Keratinocyte (primary cell): ENCODE measurements at regions not wholly inside any gene's neighbourhood (a gene's known extent, or its start where the extent isn't known, plus 50 kb on each side); places are given as distances from the start of the nearest gene placed in this dataset.

ENCODE experiments used
- EZH2 ChIP-seq: IDR thresholded peaks from one replicate; pipeline ENCODE4 v1.6.1; 2012; ENCODE audit warnings: inconsistent platforms, mild to moderate bottlenecking, low read length, moderate library complexity
- TF ChIP-seq, protein P1 (sequence below), 3 experiments: IDR thresholded peaks in 1 of 3; conservative IDR thresholded peaks in 1 of 3; optimal IDR thresholded peaks in 1 of 3; 2 replicates in 2 of 3; 3 replicates in 1 of 3; pipeline versions ENCODE3 to v1.5.1; 2011; ENCODE audit warnings: low read length in 3 of 3, mild to moderate bottlenecking in 3 of 3, moderate library complexity in 2 of 3, control low read depth in 1 of 3, inconsistent platforms in 1 of 3; ENCODE audit not compliant: insufficient read depth in 2 of 3; ENCODE audit errors: extremely low read depth in 1 of 3

DNA sequence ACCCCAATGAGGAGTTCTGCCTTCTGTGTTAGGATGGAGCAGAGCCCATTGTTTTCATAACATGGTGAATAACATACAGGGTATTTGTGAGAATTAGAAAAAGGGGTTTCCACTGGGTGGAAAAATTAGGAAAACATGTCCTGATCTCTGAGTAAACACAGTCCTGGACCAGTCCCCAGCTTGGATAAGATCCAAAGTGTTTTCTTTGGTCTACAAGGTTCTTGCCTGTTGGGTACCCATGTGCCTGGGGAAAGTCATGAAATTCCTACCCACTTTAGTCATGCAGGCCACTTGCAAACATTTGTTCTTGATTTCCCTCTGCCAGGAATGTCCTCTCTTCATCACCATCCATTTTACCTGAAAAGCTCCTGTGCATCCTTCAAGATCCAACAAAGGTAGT lies 164.8 kb upstream of the DYNLRB2 start:
- no peak for TF ChIP-seq EZH2
- TF ChIP-seq, protein P1, sequence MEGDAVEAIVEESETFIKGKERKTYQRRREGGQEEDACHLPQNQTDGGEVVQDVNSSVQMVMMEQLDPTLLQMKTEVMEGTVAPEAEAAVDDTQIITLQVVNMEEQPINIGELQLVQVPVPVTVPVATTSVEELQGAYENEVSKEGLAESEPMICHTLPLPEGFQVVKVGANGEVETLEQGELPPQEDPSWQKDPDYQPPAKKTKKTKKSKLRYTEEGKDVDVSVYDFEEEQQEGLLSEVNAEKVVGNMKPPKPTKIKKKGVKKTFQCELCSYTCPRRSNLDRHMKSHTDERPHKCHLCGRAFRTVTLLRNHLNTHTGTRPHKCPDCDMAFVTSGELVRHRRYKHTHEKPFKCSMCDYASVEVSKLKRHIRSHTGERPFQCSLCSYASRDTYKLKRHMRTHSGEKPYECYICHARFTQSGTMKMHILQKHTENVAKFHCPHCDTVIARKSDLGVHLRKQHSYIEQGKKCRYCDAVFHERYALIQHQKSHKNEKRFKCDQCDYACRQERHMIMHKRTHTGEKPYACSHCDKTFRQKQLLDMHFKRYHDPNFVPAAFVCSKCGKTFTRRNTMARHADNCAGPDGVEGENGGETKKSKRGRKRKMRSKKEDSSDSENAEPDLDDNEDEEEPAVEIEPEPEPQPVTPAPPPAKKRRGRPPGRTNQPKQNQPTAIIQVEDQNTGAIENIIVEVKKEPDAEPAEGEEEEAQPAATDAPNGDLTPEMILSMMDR (optimal IDR thresholded peaks at IDR 0.05 in 1 of 3, IDR thresholded peaks at IDR 0.05 in 1 of 3, conservative IDR thresholded peaks at IDR 0.05 in 1 of 3; ENCODE audit: extremely low read depth in 1 of 3, insufficient read depth in 2 of 3, low read length in 3 of 3), result no peak
